GM19438 (cell line): ENCODE measurements at regions not wholly inside any gene's neighbourhood (a gene's known extent, or its start where the extent isn't known, plus 50 kb on each side); places are given as distances from the start of the nearest gene placed in this dataset.

ENCODE experiments used
- ATAC-seq: cut with Tn5 transposase; IDR thresholded peaks from one replicate; pipeline ENCODE4 v1.9.1; 2021; ENCODE audit warnings: low read depth; ENCODE audit not compliant: unreplicated experiment

DNA sequence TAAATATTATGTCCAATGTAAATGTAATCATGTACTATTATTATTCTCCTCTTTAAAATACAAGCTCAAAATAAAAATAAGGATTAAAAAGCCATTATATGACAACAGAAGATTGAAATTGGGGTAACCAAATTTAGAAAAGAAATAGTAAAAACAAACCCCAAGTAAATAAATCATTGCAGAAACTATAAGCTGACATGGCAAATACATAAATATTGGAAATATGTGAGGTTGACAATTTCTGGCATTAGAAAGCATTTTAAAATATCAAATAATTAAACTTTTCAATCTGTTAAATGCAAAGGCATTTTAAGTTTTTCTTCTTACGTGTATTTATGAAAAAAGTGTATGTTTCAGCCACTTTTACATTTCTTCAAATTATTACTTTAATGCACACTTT lies 394.7 kb upstream of the DACH1 start:
- ATAC-seq, result no peak

DNA sequence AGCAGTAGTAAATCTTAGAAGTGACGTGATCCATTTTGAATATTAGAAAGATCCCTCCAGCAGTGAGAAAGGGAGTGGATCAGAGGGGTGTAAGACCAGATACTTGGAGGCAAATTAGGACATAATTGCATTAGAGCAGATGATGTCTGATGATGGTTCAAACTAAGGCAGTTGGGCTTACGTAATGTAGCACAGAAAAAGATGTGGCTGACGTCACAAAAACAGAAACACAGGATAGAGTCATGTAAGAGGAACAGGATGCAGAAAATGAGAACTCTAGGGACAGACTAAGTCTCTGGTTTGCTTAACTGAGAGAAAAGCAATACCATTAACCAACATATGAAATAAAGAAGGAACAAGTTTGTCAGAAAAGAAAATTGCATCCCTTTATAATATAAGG lies 392.5 kb upstream of the DACH1 start:
- no peak for ATAC-seq

DNA sequence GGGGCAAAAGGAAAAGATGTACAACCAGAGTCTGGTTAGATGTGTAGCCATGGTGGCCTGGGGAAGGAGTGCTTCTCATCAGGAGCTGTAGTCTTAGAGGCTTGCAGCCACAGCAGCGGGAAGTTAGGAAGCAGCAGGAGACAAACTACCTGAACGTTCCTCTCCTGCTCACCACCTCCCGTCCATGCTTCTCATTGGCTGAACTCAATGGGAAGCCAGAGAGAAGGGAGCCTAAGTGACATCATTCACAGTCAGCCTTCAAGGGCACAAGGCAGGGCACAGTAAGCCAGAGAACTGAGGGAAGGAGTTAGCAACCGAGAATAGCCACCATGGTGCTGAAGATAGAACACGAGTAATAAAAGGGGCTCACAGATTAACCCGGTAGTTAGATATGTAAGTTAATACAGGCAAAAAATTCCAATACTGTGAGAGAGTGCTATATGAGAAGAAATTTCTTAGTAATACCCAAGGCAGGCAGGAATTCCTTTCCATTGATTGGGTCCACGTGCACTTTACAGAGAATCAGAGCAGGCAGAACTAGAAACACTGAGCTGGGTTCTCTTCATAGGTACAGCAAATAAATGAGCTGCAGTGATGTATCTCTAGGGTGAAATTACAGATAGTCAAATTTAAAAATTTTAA lies 391.5 kb upstream of the DACH1 start:
- ATAC-seq, result no peak

DNA sequence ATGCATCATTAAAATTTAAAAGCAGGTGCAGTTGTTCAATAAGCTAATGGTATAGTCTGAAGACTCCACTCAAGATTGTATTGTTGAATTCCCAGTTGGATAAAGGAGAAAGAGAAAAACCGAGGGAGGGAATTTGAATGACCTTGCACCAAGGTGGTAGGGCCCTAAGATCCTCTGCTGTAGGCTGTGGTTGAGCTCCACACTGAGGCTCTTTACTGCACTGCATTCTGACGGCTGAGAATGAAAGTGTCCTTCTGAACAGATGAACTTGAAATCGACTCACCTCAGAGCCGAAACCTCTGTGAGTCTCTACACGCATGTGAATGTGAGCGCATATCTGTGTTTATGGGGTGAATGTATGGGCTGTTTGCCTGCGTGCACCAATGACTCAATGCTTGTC lies 388.9 kb upstream of the DACH1 start:
- no peak for ATAC-seq

DNA sequence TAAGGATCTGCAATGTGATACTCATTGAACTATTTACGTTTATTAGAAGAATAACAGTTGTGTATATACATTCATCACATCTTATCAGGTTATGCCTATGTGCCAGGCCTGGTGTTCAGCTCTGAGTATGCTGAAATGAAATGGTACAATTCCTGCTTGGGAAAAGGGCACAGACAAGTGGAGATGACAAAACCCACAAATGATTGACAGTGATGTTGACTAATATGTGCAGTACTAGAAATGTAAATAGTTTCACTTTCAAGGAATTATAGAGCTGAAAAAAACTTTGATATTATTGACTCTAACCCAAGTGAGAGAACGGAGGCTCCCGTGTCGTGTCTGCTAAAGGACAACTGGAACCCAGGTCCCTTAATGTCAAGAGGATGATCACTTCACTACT lies 386.8 kb upstream of the DACH1 start:
- ATAC-seq, result no peak

DNA sequence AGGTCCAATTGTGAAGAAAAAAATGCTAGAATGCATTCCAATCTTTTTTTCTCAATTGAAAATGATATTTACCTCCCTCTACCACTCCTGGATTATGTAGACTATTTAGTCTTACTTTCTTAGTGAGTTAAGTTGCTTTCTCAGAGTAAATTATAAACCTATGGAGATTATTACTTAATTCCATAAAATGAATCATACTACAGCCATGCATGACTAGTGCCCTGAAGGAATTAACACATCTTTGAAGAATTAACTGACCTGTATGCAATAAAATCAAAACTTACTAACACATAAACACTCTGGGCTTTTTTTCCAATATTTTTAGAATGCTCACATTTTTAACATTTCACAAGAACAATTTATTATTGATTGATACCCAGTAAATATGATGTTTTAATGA lies 379.4 kb upstream of the DACH1 start:
- ATAC-seq, result no peak

DNA sequence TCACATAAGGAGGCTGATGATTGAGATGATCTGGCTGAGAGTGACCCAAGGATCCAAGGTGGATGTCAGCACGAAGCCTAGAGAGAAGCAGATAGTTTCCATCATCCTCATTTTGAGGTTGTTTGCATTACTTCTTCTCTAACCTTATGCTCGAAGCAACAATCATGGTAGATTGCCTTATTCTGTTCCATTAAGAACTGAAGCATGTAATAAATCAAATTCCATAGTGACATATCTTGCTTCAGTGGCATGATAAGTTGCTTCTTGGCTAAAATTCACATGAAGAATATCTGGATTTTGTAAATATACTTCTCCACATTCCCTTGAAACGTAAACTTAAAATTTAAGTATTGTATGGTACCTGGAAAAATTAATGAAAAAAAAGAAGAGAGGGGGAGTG lies 377.8 kb upstream of the DACH1 start:
- ATAC-seq, result no peak

DNA sequence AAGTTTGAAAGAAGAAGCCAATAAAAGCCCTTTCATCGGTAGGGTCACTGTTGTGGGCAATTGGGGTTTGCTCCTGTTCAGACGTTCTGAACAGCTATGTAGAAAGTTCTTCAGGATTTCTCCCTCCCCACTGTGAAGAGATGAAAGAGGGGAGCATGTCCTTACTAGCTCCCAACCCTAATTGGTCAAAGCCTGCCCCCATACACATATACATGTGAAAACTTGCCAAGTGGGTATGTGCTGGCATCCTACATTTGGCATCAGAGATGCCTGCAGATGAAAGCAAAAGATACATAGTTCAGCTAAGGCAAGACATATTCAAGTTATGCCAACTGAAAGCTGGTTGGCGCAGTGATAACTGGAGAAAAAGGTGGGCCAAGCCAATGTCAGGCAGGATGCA lies 363.1 kb upstream of the DACH1 start:
- ATAC-seq, result no peak

DNA sequence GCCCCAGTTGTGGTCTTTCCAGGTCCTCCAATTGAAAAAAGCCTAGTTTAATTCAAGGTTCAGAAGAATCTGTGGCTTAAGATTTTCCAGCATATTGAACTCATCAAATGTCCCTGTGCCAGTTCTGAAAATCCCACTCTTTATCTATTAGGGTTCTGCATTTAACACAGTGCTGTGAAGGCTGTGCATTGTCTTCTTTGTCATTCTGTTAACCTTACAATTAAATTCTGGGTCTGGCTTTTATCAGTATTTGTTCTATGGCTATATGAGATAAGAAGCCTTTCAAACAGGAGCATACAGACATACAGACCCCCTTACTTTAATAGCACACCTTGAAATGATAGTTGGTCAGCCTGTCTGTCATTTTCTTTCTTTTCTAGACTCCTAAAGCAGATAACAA lies 362.1 kb upstream of the DACH1 start:
- no peak for ATAC-seq

DNA sequence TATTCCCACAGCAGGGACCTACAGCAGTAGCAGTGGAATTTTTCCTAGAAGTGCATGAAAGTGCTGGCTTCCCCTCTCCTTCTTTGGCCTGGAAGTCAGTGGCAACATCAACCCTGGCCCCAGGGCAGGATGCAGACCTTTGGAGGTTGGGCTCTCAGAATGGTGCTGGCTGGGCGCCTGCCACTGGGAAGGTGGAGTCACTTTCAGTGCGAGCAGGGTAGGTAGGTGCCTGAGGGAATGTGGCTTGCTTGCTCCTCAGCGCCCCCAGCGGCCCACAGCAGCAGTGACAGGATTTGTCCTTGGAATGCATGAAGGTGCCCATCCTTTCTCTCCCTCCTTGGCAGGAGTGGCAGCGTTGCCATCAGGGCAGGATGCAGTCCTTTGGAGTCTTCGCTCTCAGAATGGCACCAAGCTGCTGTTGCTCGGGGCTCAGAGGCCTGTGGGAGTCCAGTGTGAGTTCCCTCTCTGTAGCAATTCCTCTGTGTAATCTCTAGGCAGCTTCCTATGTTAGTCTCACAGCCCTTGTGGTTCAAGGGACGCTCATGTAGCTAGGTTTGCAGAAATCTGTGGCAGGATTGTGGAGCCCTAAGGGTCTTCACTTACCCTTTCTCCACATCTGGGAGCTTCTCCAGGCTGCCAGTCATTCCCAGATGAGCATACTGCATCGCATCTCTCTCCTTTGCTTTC lies 354.4 kb upstream of the DACH1 start:
- ATAC-seq, result peak; percentile 64

DNA sequence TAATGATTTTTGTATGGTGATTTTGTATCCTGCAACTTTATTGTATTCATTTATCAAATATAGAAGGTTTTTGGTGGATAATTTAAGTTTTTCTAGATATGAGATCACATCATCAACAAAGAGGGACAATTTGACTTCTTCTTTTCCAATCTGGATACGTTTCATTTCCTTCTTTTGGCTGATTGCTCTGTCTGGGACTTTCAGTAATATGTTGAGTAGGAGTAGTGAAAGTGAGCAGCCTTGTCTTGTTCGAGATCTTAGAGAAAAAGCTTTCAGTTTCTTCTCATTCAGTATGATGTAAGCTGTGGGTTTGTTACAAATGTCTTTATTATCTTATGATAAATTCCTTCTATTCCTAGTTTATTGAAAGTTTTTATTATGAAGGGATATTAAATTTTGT lies 352.0 kb upstream of the DACH1 start:
- ATAC-seq, result no peak

DNA sequence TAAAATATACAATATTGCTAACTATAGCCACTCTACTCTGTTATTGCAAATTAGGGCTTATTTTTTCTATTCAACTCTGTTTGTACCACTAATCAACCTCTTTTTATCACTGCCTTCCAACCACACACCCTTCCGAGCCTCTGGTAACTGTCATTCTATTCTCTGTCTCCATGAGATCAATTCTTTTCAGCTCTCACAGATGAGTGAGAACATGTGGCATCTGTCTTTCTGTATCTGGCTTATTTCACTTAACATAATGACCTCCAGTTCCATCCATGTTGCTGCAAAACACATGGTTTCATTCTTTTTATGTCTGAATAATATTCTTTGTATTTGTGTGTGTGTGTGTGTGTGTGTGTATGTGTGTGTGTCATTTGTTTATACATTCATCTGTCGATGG lies 350.1 kb upstream of the DACH1 start:
- no peak for ATAC-seq

DNA sequence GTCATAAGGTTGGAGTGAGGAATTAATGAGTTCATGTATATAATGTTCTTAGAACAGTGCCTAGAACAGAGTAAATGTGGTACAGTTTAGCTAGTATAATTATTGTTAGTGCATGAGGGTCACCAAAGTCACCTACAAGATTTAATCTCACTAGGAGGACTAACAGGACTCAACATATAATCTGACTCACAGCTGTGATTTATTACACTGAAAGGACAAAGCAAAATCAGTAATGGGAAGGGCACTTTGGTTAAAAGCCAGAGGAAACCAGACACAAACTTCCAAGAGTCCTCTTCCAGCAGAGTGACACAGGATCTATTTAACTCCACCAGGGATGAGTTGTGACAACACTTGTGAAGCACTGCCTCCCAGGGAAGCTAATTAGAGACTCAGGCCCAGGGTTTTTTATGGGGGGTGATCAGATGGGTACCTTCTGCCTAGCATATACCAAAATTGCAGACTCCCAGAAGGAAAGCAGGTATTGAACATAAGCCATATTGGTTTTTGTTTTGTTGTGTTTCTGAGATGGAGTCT lies 341.2 kb upstream of the DACH1 start:
- ATAC-seq, result no peak

DNA sequence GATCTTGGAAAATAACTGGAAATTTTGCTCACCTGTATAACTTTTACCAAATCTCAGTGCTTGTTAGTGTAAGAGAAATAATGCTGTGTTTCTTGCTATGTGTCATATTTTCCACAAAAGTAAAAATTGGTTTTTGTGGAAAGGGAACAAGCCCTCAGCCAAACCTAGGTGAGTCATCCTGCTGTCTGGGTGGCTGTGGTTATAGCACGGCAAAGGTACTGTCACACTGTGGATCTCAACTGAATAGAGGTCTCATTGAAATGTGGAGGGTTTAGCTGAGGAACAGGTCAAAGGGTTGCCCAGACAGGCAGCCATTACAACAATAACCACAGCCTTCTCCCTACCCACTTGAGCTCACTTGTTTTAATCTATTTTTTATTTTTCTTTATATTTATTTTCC lies 338.8 kb upstream of the DACH1 start:
- no peak for ATAC-seq

DNA sequence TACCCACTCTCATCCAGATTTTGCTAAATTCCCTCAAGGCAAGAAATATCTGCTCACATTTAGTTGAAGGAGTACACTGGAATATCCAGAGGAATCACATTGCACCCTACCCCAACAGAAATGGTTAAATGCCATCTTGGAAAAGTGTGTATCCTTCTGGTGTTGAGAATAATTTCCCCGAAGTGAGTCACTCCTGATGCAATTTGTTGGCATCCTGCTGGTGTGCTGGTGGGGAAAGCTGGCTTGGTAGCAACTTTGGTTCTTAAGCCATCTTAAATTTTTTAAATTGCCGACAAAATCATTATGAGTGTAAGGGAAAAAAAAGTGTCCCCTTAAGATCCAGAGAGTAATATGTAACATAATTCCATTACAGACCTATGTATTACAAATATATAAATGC lies 337.3 kb upstream of the DACH1 start:
- no peak for ATAC-seq

DNA sequence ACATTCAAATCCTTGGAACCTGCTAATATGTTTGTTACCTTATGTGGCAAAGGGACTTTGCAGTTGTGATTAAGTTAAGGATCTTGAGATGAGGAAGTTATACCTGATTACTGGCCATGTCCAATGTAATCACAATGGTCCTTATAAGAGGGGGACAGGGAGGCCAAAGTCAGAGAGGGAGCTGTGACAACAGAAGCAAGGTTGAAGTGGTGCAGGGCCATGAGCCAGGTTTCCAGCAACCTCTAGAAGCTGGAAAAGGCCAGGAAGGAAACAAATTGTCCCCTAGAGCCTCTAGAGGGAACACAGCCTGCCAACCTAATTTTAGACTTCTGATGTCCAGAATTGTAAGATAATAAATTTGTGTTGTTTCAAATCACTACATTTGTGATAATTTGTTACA lies 334.7 kb upstream of the DACH1 start:
- no peak for ATAC-seq

DNA sequence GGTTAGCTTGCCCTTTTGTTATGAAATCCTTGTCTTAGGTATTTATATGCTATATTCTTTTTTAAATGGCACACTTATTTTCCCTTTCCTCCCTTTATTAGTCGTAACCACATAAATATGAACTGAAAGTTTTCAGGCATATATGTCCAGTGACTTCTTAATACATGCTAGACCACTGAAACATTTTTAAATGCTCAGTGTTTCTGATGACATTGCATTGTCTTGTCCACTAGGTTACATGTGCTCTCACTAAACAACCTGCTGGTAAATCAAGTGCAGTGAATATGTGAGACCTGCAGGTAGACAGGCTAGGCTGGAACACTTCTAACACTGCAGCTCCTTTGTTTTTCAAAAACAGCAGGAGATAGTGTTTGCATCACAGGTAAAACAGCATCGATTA lies 332.6 kb upstream of the DACH1 start:
- no peak for ATAC-seq

DNA sequence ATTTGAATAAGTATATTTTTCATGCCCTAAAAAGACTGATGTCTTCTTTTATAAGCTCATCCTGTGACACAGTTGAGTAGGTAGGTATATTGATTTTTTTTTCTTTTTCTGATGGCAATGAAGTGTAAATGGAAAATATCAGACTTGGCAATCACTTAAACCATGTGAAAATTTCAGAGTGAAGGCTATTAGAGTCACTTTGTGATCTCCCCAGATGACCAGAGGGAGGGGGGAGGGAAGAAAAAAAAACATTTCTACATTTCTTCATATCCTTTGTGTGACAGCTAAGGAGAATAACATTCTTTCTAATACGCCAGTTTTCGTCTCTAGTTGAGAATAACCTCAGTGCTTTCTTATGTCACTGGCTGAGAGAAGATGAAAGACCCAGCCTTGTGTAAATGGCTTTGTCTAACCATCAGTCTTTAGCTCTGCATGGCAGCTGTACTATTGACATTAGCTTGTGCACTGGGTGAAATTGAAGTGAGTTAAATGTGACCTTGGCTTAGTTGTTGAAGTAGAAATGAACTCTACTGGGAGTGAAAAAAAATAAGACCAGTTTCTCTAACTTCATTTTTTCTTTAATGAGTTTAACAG lies 332.1 kb upstream of the DACH1 start:
- no peak for ATAC-seq

DNA sequence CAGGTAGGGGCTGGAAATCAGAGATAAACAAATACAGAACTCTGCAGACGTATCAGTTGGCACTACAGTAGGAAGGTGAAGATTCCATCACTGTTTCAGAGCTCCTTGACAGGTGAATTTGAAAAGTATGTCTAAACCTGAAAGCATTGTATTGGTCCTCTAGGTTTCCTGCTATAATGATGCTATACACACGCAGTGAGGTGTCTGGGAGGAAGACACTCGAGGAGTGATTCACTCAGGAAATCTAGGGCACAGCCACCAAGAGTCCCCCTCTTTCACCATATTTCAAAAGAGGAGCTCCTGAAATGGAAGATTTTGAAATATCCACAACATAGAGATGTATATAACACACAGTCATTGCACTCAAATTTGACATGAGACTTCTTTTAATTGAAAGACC lies 331.0 kb upstream of the DACH1 start:
- no peak for ATAC-seq

DNA sequence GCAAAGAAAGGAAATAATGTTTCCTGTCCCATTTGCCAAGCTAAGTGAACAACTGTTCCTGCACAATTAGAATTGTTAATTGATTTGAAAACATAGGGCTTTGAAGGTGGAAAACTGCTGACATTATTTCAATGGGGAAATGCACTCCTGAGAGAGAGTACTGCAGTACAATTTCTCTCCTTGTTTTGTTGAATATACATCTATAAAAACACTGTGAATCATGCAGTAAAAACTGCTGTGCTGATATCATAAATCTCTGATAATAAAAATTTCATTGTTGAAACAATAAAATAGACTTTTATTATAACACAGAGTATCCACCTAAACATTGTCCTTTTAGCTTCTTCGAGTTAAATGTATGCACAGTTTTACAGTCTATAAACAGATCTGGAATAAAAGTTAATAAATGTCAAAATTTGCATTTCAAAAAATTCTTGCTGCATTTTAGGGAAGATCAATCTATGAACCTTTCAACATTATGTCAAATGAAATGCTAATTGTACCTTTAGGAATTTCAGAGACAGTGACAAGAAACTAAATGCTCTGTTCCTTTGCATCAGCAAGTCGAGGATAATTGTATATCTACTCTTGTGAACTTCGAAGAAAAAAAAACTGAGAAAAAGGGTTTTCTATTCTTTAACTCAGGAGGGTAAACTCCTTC lies 328.2 kb upstream of the DACH1 start:
- ATAC-seq, result no peak

DNA sequence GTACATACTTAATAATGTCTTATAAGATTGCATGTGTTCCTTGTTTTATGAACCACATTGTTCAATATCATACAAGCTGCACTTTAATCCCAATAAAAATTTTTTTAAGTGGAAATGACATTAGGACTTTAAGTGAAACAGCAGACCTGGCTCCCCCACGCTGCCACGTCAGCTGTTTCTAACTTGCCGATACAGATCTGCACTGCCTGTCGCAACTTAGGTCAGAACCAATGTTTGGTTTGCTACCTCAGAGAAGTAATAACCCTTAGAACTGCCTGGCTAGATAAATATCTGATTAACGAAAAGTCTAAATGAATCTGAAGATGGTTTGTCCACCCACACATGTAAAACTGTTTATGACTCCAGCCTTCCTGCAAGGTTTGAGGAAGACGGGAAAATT lies 327.5 kb upstream of the DACH1 start:
- ATAC-seq, result no peak
